GM10266 (cell line): ENCODE measurements at regions not wholly inside any gene's neighbourhood (a gene's known extent, or its start where the extent isn't known, plus 50 kb on each side); places are given as distances from the start of the nearest gene placed in this dataset.
"Not testable (repeated sequence)": the region's sequence is repeated elsewhere in the genome, so short reads cannot be mapped to it uniquely, and the experiment has no call there.

ENCODE experiments used
- DNase-seq: peaks from one replicate; pipeline ENCODE4 v3.0.0; 2012; ENCODE audit errors: extremely low spot score
- TF ChIP-seq, protein P1 (sequence below): IDR thresholded peaks from 2 replicates; pipeline ENCODE4 v1.5.1; 2012; ENCODE audit warnings: mild to moderate bottlenecking, low read depth; ENCODE audit not compliant: control insufficient read depth, insufficient read depth; ENCODE audit errors: missing control alignments

DNA sequence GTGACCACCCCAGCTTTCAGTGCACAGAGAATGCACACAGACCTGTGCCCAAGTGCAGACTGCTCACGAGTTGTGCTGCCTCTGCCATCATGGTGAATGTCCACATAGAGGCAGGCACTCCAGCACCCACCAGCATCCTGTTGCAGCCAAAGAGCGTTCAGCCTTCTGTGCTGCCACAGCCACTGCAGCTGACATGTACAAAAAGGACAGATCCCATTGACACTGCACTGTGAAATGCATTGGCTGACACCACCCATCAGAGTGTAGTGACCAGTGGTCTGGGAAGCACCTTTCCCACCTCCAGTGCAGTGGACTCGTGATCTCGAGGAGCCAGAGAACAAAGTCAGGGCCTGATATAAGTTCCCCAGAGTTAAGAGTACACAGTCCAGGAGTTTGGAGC, 260.3 kb downstream of the RAP2B start:
- TF ChIP-seq, protein P1, sequence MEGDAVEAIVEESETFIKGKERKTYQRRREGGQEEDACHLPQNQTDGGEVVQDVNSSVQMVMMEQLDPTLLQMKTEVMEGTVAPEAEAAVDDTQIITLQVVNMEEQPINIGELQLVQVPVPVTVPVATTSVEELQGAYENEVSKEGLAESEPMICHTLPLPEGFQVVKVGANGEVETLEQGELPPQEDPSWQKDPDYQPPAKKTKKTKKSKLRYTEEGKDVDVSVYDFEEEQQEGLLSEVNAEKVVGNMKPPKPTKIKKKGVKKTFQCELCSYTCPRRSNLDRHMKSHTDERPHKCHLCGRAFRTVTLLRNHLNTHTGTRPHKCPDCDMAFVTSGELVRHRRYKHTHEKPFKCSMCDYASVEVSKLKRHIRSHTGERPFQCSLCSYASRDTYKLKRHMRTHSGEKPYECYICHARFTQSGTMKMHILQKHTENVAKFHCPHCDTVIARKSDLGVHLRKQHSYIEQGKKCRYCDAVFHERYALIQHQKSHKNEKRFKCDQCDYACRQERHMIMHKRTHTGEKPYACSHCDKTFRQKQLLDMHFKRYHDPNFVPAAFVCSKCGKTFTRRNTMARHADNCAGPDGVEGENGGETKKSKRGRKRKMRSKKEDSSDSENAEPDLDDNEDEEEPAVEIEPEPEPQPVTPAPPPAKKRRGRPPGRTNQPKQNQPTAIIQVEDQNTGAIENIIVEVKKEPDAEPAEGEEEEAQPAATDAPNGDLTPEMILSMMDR: no peak
- no peak for DNase-seq

DNA sequence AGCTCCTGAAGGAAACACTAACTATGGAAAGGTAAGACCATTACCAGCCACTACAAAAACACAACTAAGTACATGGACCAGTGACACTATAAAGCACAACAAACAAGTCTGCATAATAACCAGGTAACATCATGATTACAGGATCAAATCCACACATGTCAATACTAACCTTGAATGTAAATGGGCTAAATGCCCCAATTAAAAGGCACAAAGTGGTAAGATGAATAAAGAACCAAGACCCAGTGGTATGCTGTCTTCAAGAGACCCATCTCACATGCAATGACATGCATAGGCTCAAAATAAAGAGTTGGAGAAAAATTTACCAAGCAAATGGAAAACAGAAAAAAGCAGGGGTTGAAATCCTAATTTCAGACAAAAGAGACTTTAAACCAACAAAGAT, 261.8 kb downstream of the RAP2B start:
- DNase-seq: not testable (repeated sequence)

DNA sequence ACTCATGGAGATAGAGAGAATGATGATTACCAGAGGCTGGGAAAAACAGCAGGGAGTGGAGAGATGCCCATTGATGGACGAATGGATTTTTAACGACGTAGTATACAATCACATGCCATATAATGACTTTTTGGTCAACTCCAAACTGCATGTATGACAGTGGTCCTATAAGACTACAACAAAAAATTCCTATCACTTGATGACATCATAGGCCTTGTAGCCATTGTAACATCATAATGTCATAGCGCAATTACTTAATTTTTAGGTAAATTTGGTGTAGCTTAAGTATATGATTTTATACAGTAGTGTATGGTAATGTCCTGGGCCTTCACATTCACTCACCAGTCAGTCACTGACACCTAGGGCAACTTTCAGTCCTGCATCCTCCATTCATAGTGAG, 264.3 kb downstream of the RAP2B start:
- TF ChIP-seq, protein P1: no peak
- DNase-seq: no peak

DNA sequence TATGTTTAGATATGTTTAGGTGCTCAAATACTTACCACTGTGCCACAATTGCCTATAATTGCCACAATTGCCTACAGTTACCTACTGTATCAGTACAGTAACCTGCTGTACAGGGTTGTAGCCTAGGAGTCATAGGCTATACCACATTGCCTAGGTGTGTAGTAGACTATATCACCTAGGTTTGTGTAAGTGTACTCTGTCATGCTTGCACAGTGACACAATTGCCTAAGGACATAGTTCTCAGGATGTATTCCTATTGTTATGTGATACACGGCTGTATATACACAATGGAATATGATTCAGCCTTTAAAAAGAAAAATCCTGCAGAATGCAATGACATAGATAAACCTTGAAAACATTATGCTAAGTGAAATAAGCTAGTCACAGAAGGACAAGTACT, 264.8 kb downstream of the RAP2B start:
- TF ChIP-seq, protein P1: no peak
- DNase-seq: no peak

DNA sequence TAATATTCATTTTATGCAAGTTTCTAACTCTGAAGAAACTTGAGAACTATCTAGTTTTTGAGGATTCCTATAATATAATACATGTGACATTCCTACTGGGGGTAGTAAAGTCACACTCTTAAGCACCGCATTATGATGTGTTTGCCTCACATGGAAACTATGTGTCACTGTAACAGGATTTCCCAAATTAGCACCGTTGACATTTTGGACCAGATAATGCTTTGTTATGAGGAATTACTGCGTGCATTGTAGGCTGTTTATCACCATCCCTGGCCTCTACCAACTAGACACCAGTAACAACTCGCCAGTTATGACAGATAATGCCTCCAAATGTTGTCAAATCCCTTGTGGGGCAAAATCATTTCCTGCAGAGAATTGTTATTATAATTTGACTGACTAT, 267.8 kb downstream of the RAP2B start:
- DNase-seq: no peak
- TF ChIP-seq, protein P1: no peak

DNA sequence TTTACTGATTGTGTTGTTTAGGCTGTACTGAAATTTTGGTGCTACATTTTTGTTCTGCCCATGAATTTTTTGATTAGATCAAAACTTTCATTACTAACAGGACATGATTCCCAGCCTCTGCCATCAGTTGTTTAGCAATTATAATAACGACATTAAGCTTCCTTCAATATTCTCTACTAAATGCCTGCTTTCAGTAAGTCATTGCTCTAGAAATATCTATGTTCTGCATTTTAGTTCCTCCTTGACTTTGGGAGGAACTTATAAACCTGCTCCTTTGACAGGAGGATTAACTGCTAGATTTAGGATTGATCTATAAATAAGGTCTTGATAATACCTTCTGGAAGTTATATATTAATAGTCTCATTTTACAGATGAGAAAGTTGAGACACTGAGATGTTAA, 269.1 kb downstream of the RAP2B start:
- TF ChIP-seq, protein P1: no peak
- no peak for DNase-seq

DNA sequence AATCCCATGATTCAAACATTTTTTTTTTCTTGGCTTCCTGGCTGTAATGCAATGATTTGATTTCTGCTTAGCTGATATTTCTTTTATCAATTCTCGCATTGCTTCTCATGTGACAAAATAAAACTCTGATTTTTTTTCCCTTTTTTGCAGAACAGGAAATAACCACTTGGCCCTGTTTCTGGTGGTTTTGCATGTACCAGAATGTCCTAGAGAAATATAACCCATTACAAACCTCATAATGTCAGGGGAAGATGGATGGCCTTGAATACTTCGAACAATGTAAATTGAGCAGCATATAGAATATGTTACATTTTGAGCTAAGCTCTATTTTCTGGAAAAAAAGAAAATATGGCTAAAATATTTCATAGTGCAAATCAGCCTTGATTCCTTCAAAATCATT, 275.6 kb downstream of the RAP2B start:
- DNase-seq: no peak
- TF ChIP-seq, protein P1: no peak

DNA sequence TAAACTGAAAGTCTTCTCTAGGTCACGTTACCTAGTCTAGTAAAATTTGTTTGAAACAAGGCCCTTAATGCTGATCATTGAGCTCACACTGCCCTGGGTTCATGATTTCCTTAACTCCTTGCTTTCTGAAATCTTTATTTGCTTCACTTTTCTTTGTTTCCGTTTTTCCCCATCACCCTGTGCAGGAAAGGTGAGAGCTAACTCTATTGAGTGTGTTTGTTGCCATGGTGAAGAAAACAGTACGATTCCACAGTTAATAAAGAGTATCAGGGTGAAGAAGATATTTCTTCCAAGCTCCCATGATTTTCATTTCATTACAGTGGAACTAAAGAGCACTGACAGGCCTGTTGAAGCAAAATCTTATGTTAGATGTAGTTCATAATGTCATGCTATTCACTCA, 276.2 kb downstream of the RAP2B start:
- TF ChIP-seq, protein P1: no peak
- no peak for DNase-seq
